ENCODE measurements at regions not wholly inside any gene's neighbourhood (a gene's known extent, or its start where the extent isn't known, plus 50 kb on each side); places are given as distances from the start of the nearest gene placed in this dataset.

DNA sequence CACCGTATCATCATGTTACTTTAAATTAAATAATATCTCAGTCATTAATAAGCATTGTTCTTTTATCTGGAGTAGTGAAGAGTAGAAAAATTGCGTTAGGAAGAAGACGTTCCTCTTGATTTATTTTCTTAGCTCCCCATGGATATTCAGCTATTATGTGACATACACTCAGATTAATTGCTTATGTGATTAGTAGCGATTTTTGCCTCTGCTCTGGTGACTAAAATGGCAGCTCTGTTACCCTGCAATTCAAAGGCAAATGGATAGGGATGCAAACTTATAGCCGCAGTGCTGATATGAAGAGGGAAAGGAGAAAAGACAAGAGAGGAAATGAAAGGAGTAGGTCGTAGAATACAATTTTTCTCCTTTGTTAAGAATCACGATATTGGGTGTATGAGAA lies 188.4 kb upstream of the MALRD1 start:
- Histone ChIP-seq H3K4me2 (ENCODE audit: insufficient read depth, low read length) (no peak overlapping the region), H3K36me3 (ENCODE audit: insufficient read depth, low read length) (no peaks in the 10 kb centered on the region), H4K20me1 (ENCODE audit: insufficient read depth, low read length) (no peaks in the 10 kb centered on the region), H3K27ac (ENCODE audit: low read length) (no peak overlapping the region), H3K27me3 (ENCODE audit: insufficient read depth, low read length, poor library complexity) (no peaks in the 10 kb centered on the region), H3K9ac (ENCODE audit: low read depth, low read length) (no peak overlapping the region), H3K9me3 (ENCODE audit: insufficient read depth, low read length, severe bottlenecking) (no peaks in the 10 kb centered on the region), H3K79me2 (ENCODE audit: insufficient read depth, low read length) (no peaks in the 10 kb centered on the region), H2AFZ (ENCODE audit: low read depth, low read length) (no peak overlapping the region), H3K4me1 (ENCODE audit: insufficient read depth, low read length) (no peaks in the 10 kb centered on the region), H3K4me3 (ENCODE audit: low read depth in 1 of 2, low read length in 2 of 2) (no peak overlapping the region)
- no peak for TF ChIP-seq EZH2 (IDR thresholded peaks at IDR 0.05; ENCODE audit: borderline replicate concordance, low read depth, low read length, severe bottlenecking)
- TF ChIP-seq, protein P1, sequence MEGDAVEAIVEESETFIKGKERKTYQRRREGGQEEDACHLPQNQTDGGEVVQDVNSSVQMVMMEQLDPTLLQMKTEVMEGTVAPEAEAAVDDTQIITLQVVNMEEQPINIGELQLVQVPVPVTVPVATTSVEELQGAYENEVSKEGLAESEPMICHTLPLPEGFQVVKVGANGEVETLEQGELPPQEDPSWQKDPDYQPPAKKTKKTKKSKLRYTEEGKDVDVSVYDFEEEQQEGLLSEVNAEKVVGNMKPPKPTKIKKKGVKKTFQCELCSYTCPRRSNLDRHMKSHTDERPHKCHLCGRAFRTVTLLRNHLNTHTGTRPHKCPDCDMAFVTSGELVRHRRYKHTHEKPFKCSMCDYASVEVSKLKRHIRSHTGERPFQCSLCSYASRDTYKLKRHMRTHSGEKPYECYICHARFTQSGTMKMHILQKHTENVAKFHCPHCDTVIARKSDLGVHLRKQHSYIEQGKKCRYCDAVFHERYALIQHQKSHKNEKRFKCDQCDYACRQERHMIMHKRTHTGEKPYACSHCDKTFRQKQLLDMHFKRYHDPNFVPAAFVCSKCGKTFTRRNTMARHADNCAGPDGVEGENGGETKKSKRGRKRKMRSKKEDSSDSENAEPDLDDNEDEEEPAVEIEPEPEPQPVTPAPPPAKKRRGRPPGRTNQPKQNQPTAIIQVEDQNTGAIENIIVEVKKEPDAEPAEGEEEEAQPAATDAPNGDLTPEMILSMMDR (IDR thresholded peaks at IDR 0.05; ENCODE audit: borderline replicate concordance, extremely low read depth, low read length, poor library complexity, severe bottlenecking), result no peak
- no peak for DNase-seq
- ATAC-seq (ENCODE audit: insufficient read depth, low read depth), result no peak

DNA sequence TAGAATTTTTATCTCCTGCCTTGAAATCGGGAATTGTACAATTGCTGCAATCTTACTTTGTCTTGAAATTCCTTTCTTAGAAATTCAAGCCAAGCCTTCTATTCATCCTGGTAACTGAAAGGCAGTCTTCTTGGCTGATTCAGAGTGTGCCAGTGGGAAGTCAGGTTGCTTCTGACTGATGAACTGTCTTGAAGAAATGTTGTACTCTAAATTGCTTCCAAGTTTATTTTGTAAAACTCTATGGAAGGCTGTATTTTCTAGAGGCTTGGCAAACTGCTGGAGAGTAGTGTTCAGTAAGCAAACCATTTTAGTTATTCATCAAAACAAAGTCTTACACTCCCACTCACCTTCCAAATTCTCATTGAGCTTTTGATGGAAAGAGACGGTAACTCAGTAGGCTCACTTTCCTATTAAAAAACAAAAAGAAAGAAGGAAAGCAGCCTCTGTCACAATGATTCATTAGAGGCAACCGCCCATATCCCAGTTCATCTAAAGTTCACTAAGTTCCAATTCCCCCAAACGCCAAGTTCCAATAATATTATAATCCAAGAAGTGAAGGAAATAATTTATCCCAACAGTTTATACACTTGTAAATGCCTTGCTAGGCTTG lies 187.9 kb upstream of the MALRD1 start:
- no peak overlapping the region for H3K4me3 ChIP-seq (ENCODE audit: low read depth in 1 of 2, low read length in 2 of 2)
- no peaks in the 10 kb centered on the region for H3K27me3 ChIP-seq (ENCODE audit: insufficient read depth, low read length, poor library complexity)
- H3K9me3 ChIP-seq (ENCODE audit: insufficient read depth, low read length, severe bottlenecking), result no peaks in the 10 kb centered on the region
- ATAC-seq (ENCODE audit: insufficient read depth, low read depth) (no peak), DNase-seq (no peak)
- H3K4me1 ChIP-seq (ENCODE audit: insufficient read depth, low read length), result no peaks in the 10 kb centered on the region
- H3K27ac ChIP-seq (ENCODE audit: low read length), result no peak overlapping the region
- no peak overlapping the region for H2AFZ ChIP-seq (ENCODE audit: low read depth, low read length)
- no peaks in the 10 kb centered on the region for H3K36me3 ChIP-seq (ENCODE audit: insufficient read depth, low read length)
- no peak overlapping the region for H3K4me2 ChIP-seq (ENCODE audit: insufficient read depth, low read length)
- no peak overlapping the region for H3K9ac ChIP-seq (ENCODE audit: low read depth, low read length)
- TF ChIP-seq, protein P1 (IDR thresholded peaks at IDR 0.05; ENCODE audit: borderline replicate concordance, extremely low read depth, low read length, poor library complexity, severe bottlenecking), result no peak
- H3K79me2 ChIP-seq (ENCODE audit: insufficient read depth, low read length), result no peaks in the 10 kb centered on the region
- no peaks in the 10 kb centered on the region for H4K20me1 ChIP-seq (ENCODE audit: insufficient read depth, low read length)

DNA sequence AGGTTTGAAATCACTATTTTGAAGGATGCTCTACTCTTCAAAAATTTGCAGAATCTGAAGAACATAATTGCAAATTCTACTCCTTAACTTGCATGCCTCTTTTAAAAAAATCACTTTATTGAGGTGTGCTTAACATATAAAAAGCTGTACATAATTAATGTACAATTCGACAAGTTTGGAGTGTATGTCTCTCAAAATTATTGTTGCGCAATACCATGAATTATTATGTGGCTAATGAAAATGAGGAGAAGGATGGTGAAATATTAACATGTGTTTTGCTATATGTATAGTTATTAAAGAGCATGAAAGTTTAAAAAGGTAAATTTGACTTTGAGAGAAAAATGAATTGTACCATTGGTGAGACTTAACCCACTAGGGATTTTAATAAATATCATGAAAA lies 187.2 kb upstream of the MALRD1 start:
- no peaks in the 10 kb centered on the region for H3K27me3 ChIP-seq (ENCODE audit: insufficient read depth, low read length, poor library complexity)
- no peak overlapping the region for H2AFZ ChIP-seq (ENCODE audit: low read depth, low read length)
- H3K4me3 ChIP-seq (ENCODE audit: low read depth in 1 of 2, low read length in 2 of 2), result no peak overlapping the region
- no peak overlapping the region for H3K9ac ChIP-seq (ENCODE audit: low read depth, low read length)
- no peaks in the 10 kb centered on the region for H3K79me2 ChIP-seq (ENCODE audit: insufficient read depth, low read length)
- TF ChIP-seq, protein P1 (IDR thresholded peaks at IDR 0.05; ENCODE audit: borderline replicate concordance, extremely low read depth, low read length, poor library complexity, severe bottlenecking), result no peak
- no peak for TF ChIP-seq EZH2 (IDR thresholded peaks at IDR 0.05; ENCODE audit: borderline replicate concordance, low read depth, low read length, severe bottlenecking)
- H3K27ac ChIP-seq (ENCODE audit: low read length), result no peak overlapping the region
- DNase-seq (no peak), ATAC-seq (ENCODE audit: insufficient read depth, low read depth) (no peak)
- no peaks in the 10 kb centered on the region for H4K20me1 ChIP-seq (ENCODE audit: insufficient read depth, low read length)
- H3K9me3 ChIP-seq (ENCODE audit: insufficient read depth, low read length, severe bottlenecking), result no peaks in the 10 kb centered on the region
- no peak overlapping the region for H3K4me2 ChIP-seq (ENCODE audit: insufficient read depth, low read length)
- H3K36me3 ChIP-seq (ENCODE audit: insufficient read depth, low read length), result no peaks in the 10 kb centered on the region
- no peaks in the 10 kb centered on the region for H3K4me1 ChIP-seq (ENCODE audit: insufficient read depth, low read length)

GRCh38 chr10:18866852-18867251 lies 181.7 kb upstream of the MALRD1 start:
- Histone ChIP-seq H3K9ac (ENCODE audit: low read depth, low read length) (no peak overlapping the region), H3K27me3 (ENCODE audit: insufficient read depth, low read length, poor library complexity) (no peaks in the 10 kb centered on the region), H3K4me2 (ENCODE audit: insufficient read depth, low read length) (no peak overlapping the region), H3K36me3 (ENCODE audit: insufficient read depth, low read length) (no peaks in the 10 kb centered on the region), H3K4me1 (ENCODE audit: insufficient read depth, low read length) (no peaks in the 10 kb centered on the region), H4K20me1 (ENCODE audit: insufficient read depth, low read length) (no peaks in the 10 kb centered on the region), H2AFZ (ENCODE audit: low read depth, low read length) (no peak overlapping the region), H3K27ac (ENCODE audit: low read length) (no peak overlapping the region), H3K9me3 (ENCODE audit: insufficient read depth, low read length, severe bottlenecking) (no peaks in the 10 kb centered on the region), H3K79me2 (ENCODE audit: insufficient read depth, low read length) (no peaks in the 10 kb centered on the region), H3K4me3 (ENCODE audit: low read depth in 1 of 2, low read length in 2 of 2) (no peak overlapping the region)
- DNase-seq (no peak), ATAC-seq (ENCODE audit: insufficient read depth, low read depth) (no peak)
- TF ChIP-seq, protein P1 (IDR thresholded peaks at IDR 0.05; ENCODE audit: borderline replicate concordance, extremely low read depth, low read length, poor library complexity, severe bottlenecking), result no peak
- no peak for TF ChIP-seq EZH2 (IDR thresholded peaks at IDR 0.05; ENCODE audit: borderline replicate concordance, low read depth, low read length, severe bottlenecking)
